NCI-H1092 treated with DMSO at 0.1 percent for 48 hours (cell line): ENCODE measurements at regions not wholly inside any gene's neighbourhood (a gene's known extent, or its start where the extent isn't known, plus 50 kb on each side); places are given as distances from the start of the nearest gene placed in this dataset.
"Not testable (repeated sequence)": the region's sequence is repeated elsewhere in the genome, so short reads cannot be mapped to it uniquely, and the experiment has no call there.

Source experiments
- DNase-seq: peaks from one replicate; lab custom pipeline; 2025; lab: John Stamatoyannopoulos, UW

- DNase-seq = no peak
These were observed 500.4 kb upstream of the ATP2B1 start for GRCh38 chr12:90209029-90209428.

GRCh38 chr12:90208379-90208778 is 499.7 kb upstream of the ATP2B1 start:
- DNase-seq = not testable (repeated sequence)

GRCh38 chr12:90207799-90208198 is 499.2 kb upstream of the ATP2B1 start:
- DNase-seq = no peak

- no peak for DNase-seq
These were observed 496.5 kb upstream of the ATP2B1 start for GRCh38 chr12:90205165-90205564.

- no peak for DNase-seq
These were observed 494.9 kb upstream of the ATP2B1 start for GRCh38 chr12:90203556-90203955.

- DNase-seq = no peak
These were observed 490.4 kb upstream of the ATP2B1 start for GRCh38 chr12:90199006-90199405.

- DNase-seq = no peak
These were observed 484.9 kb upstream of the ATP2B1 start for GRCh38 chr12:90193500-90193899.

GRCh38 chr12:90188857-90189256 is 480.2 kb upstream of the ATP2B1 start:
- DNase-seq = no peak

- DNase-seq = no peak
These were observed 474.6 kb upstream of the ATP2B1 start for GRCh38 chr12:90183201-90183600.

- DNase-seq = no peak
These were observed 472.6 kb upstream of the ATP2B1 start for GRCh38 chr12:90181216-90181615.

- DNase-seq = no peak
These were observed 466.3 kb upstream of the ATP2B1 start for GRCh38 chr12:90174956-90175355.

GRCh38 chr12:90174198-90174510 is 465.5 kb upstream of the ATP2B1 start:
- DNase-seq = no peak

- no peak for DNase-seq
These were observed 465.0 kb upstream of the ATP2B1 start for GRCh38 chr12:90173499-90174197.

- no peak for DNase-seq
These were observed 463.9 kb upstream of the ATP2B1 start for GRCh38 chr12:90172524-90172923.

- DNase-seq = no peak
These were observed 462.1 kb upstream of the ATP2B1 start for GRCh38 chr12:90170740-90171139.

GRCh38 chr12:90167518-90168208 is 459.0 kb upstream of the ATP2B1 start:
- DNase-seq = no peak

- DNase-seq = no peak
These were observed 458.0 kb upstream of the ATP2B1 start for GRCh38 chr12:90166671-90167070.

- no peak for DNase-seq
These were observed 457.4 kb upstream of the ATP2B1 start for GRCh38 chr12:90166012-90166411.

GRCh38 chr12:90163975-90164374 is 455.3 kb upstream of the ATP2B1 start:
- DNase-seq = no peak

GRCh38 chr12:90153827-90154226 is 445.2 kb upstream of the ATP2B1 start:
- no peak for DNase-seq

- no peak for DNase-seq
These were observed 444.4 kb upstream of the ATP2B1 start for GRCh38 chr12:90152897-90153624.

- DNase-seq = no peak
These were observed 442.9 kb upstream of the ATP2B1 start for GRCh38 chr12:90151491-90152015.

GRCh38 chr12:90149453-90149852 is 440.8 kb upstream of the ATP2B1 start:
- no peak for DNase-seq
